ENCODE measurements at regions not wholly inside any gene's neighbourhood (a gene's known extent, or its start where the extent isn't known, plus 50 kb on each side); places are given as distances from the start of the nearest gene placed in this dataset.

DNA sequence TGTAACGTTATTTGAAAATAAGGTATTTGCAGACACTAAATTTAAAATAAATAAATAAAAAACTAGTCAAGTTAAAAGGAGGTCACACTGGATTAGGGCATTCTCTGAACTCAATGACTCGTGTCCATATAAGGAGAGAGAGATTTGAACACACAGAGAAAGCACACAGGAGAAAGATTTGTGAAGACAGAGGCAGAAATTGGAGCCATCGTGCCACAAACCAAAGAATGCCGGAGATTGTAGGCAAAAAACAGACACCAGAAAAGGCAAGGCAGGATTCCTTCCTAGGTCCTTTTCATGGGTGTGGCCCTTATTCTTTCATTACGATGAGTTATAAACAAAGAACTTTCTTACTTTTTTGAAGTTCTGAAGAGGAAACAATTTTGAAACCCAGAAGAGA is 981.5 kb downstream of the DCDC2C start:
- TF ChIP-seq, protein P1, sequence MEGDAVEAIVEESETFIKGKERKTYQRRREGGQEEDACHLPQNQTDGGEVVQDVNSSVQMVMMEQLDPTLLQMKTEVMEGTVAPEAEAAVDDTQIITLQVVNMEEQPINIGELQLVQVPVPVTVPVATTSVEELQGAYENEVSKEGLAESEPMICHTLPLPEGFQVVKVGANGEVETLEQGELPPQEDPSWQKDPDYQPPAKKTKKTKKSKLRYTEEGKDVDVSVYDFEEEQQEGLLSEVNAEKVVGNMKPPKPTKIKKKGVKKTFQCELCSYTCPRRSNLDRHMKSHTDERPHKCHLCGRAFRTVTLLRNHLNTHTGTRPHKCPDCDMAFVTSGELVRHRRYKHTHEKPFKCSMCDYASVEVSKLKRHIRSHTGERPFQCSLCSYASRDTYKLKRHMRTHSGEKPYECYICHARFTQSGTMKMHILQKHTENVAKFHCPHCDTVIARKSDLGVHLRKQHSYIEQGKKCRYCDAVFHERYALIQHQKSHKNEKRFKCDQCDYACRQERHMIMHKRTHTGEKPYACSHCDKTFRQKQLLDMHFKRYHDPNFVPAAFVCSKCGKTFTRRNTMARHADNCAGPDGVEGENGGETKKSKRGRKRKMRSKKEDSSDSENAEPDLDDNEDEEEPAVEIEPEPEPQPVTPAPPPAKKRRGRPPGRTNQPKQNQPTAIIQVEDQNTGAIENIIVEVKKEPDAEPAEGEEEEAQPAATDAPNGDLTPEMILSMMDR (IDR thresholded peaks at IDR 0.05; ENCODE audit: borderline replicate concordance, extremely low read depth, low read length, poor library complexity, severe bottlenecking): no peak
- TF ChIP-seq EZH2 (IDR thresholded peaks at IDR 0.05; ENCODE audit: borderline replicate concordance, low read depth, low read length, severe bottlenecking): no peak

Data from DND-41 (cell line).